Dedifferentiated amniotic fluid mesenchymal stem cell (primary cell): ENCODE measurements at regions not wholly inside any gene's neighbourhood (a gene's known extent, or its start where the extent isn't known, plus 50 kb on each side); places are given as distances from the start of the nearest gene placed in this dataset.

Source experiments
- DNase-seq: peaks from one replicate; pipeline ENCODE4 v3.0.0-alpha.2; 2016; ENCODE audit errors: extremely low spot score

- no peak for DNase-seq
Observed at GRCh38 chr5:166936351-166936750, 1355.1 kb upstream of the WWC1 start.

GRCh38 chr5:166938071-166938470, 1353.4 kb upstream of the WWC1 start:
- DNase-seq = no peak

GRCh38 chr5:166942948-166943347, 1348.5 kb upstream of the WWC1 start:
- no peak for DNase-seq

- no peak for DNase-seq
Observed at GRCh38 chr5:166947045-166947444, 1344.4 kb upstream of the WWC1 start.

- DNase-seq = no peak
Observed at GRCh38 chr5:166948679-166949078, 1342.8 kb upstream of the WWC1 start.

GRCh38 chr5:166952048-166952447, 1339.4 kb upstream of the WWC1 start:
- no peak for DNase-seq

- DNase-seq = no peak
Observed at GRCh38 chr5:166957782-166958181, 1333.7 kb upstream of the WWC1 start.

- DNase-seq = no peak
Observed at GRCh38 chr5:166959766-166960165, 1331.7 kb upstream of the WWC1 start.

GRCh38 chr5:166961028-166961427, 1330.4 kb upstream of the WWC1 start:
- no peak for DNase-seq

- DNase-seq = no peak
Observed at GRCh38 chr5:166961913-166962312, 1329.5 kb upstream of the WWC1 start.

GRCh38 chr5:166962461-166962860, 1329.0 kb upstream of the WWC1 start:
- DNase-seq = no peak

GRCh38 chr5:166963596-166963995, 1327.8 kb upstream of the WWC1 start:
- no peak for DNase-seq

GRCh38 chr5:166977911-166978422, 1313.5 kb upstream of the WWC1 start:
- no peak for DNase-seq

GRCh38 chr5:166979307-166979895, 1312.0 kb upstream of the WWC1 start:
- no peak for DNase-seq

- DNase-seq = no peak
Observed at GRCh38 chr5:166980666-166981065, 1310.8 kb upstream of the WWC1 start.

GRCh38 chr5:166982226-166982625, 1309.2 kb upstream of the WWC1 start:
- no peak for DNase-seq

GRCh38 chr5:166991601-166992000, 1299.8 kb upstream of the WWC1 start:
- no peak for DNase-seq

GRCh38 chr5:166992108-166992507, 1299.3 kb upstream of the WWC1 start:
- DNase-seq = no peak

GRCh38 chr5:166992874-166993722, 1298.3 kb upstream of the WWC1 start:
- DNase-seq = no peak

GRCh38 chr5:166994226-166994625, 1297.2 kb upstream of the WWC1 start:
- no peak for DNase-seq

- DNase-seq = no peak
Observed at GRCh38 chr5:167001246-167001645, 1290.2 kb upstream of the WWC1 start.

GRCh38 chr5:167008705-167009104, 1282.7 kb upstream of the WWC1 start:
- DNase-seq = no peak

GRCh38 chr5:167011196-167011595, 1280.2 kb upstream of the WWC1 start:
- no peak for DNase-seq
